ENCODE measurements at regions not wholly inside any gene's neighbourhood (a gene's known extent, or its start where the extent isn't known, plus 50 kb on each side); places are given as distances from the start of the nearest gene placed in this dataset.

DNA sequence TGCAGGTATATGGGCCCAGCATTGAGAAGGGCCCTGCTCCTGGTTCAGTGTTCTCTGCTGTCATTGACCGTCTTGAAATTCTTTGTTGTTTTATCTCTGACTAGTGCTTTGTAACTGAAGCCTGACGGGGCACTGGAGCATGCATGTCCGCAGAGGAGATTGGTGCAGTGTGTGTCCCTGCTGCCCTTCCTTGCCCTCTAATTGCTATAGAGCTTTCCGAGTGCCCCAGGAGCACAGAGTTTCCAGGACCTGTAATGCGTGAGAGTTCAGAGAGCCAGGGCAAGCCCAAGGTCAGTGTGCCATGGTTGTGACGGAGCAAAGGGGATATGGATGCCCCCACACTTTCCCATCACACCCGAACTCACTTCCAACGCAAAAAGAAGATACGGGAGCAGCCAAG is 174.3 kb upstream of the UBE3A start:
- TF ChIP-seq EZH2 (IDR thresholded peaks at IDR 0.05; ENCODE audit: insufficient read depth, poor library complexity, severe bottlenecking) (no peak), EZH2phosphoT487 (IDR thresholded peaks at IDR 0.05; ENCODE audit: insufficient read depth, low read depth) (no peak)
